ENCODE measurements at regions not wholly inside any gene's neighbourhood (a gene's known extent, or its start where the extent isn't known, plus 50 kb on each side); places are given as distances from the start of the nearest gene placed in this dataset.

- no peaks in the 10 kb centered on the region for H3K4me1 Mint-ChIP-seq
- H3K27me3 Mint-ChIP-seq = no peaks in the 10 kb centered on the region
- H3K4me3 Mint-ChIP-seq = no peak overlapping the region
- H3K36me3 Mint-ChIP-seq = no peaks in the 10 kb centered on the region
- no peak for ATAC-seq
- H3K9me3 Mint-ChIP-seq = peaks cover 2% of the 10 kb centered on the region
- no peak overlapping the region for H3K27ac Mint-ChIP-seq
Measured at GRCh38 chr2:167544602-167545001, 656.3 kb downstream of the XIRP2 start.

- no peak overlapping the region for H3K4me3 Mint-ChIP-seq
- H3K27me3 Mint-ChIP-seq = no peaks in the 10 kb centered on the region
- H3K36me3 Mint-ChIP-seq = no peaks in the 10 kb centered on the region
- no peak for ATAC-seq
- H3K4me1 Mint-ChIP-seq = no peaks in the 10 kb centered on the region
- H3K9me3 Mint-ChIP-seq = peaks cover 2% of the 10 kb centered on the region
- no peak overlapping the region for H3K27ac Mint-ChIP-seq
Measured at GRCh38 chr2:167543721-167544120, 655.4 kb downstream of the XIRP2 start.

DNA sequence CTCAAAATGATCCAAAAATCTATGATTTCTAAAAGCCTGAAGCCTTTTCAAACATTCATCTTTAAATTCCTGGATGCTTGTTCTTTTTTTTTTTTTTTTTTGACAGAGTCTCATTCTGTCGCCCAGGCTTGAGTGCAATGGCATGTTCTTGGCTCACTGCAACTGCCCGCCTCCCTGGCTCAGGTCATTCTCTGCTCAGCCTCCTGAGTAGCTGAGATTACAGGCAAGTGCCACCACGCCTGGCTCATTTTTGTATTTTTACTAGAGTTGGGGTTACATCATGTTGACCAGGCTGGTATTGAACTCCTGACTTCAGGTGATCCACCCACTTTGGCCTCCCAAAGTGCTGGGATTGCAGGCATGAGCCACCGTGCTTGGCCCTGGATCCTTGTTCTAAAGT, 649.5 kb downstream of the XIRP2 start:
- Mint-ChIP-seq H3K27ac (no peak overlapping the region), H3K27me3 (peaks cover 14% of the 10 kb centered on the region), H3K4me1 (no peaks in the 10 kb centered on the region), H3K9me3 (peaks cover 3% of the 10 kb centered on the region), H3K36me3 (no peaks in the 10 kb centered on the region), H3K4me3 (no peak overlapping the region)
- ATAC-seq = no peak

DNA sequence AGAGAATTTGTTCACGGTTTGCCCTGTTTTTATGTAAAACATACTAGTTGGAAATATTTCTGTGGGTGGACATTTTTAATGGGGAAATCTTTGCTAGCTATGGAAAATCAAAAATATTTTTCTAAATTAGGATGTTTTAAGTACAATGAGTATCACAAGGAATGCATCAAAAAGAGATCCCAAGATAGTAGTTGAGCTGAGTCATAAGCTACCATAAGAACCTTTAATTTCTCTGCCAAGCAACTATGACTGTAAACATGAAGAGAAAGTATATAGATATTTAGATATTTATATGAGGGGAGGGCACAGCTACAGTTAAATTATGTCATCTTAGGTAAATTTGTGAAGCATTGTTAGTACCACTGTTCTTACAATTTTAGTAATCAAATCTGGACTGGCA, 646.2 kb downstream of the XIRP2 start:
- H3K4me3 Mint-ChIP-seq = no peak overlapping the region
- peaks cover 14% of the 10 kb centered on the region for H3K27me3 Mint-ChIP-seq
- H3K9me3 Mint-ChIP-seq = peaks cover 10% of the 10 kb centered on the region
- ATAC-seq = no peak
- H3K36me3 Mint-ChIP-seq = no peaks in the 10 kb centered on the region
- no peaks in the 10 kb centered on the region for H3K4me1 Mint-ChIP-seq
- no peak overlapping the region for H3K27ac Mint-ChIP-seq

DNA sequence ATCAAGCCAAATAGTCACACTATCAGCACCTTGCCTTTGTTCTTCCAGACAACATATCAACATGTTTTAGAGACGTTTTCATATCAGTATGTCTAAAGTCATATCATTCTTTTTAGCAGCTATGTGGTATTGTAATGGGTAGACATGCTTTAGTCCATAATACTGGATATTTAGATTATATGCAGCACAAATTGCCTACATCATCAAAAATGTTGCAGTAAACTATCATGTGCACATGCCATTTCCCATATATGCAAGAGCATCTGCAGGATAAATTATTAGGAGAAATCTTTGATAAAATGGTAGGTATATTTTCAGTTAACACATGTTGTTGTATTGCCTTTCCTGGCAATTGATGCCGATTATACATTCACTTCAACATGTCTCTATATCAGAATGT, 636.5 kb downstream of the XIRP2 start:
- H3K36me3 Mint-ChIP-seq = no peaks in the 10 kb centered on the region
- no peak overlapping the region for H3K27ac Mint-ChIP-seq
- H3K9me3 Mint-ChIP-seq = peaks cover 2% of the 10 kb centered on the region
- no peaks in the 10 kb centered on the region for H3K4me1 Mint-ChIP-seq
- ATAC-seq = no peak
- no peaks in the 10 kb centered on the region for H3K27me3 Mint-ChIP-seq
- H3K4me3 Mint-ChIP-seq = no peak overlapping the region

GRCh38 chr2:167510071-167510759, 621.9 kb downstream of the XIRP2 start:
- ATAC-seq = no peak
- Mint-ChIP-seq H3K4me1 (no peaks in the 10 kb centered on the region), H3K9me3 (no peaks in the 10 kb centered on the region), H3K4me3 (no peak overlapping the region), H3K27me3 (no peaks in the 10 kb centered on the region), H3K36me3 (no peaks in the 10 kb centered on the region), H3K27ac (no peak overlapping the region)

- no peaks in the 10 kb centered on the region for H3K36me3 Mint-ChIP-seq
- no peaks in the 10 kb centered on the region for H3K4me1 Mint-ChIP-seq
- no peak for ATAC-seq
- no peak overlapping the region for H3K4me3 Mint-ChIP-seq
- no peaks in the 10 kb centered on the region for H3K27me3 Mint-ChIP-seq
- no peaks in the 10 kb centered on the region for H3K9me3 Mint-ChIP-seq
- H3K27ac Mint-ChIP-seq = no peak overlapping the region
Measured at GRCh38 chr2:167509586-167509985, 621.3 kb downstream of the XIRP2 start.

GRCh38 chr2:167508709-167509108, 620.4 kb downstream of the XIRP2 start:
- H3K27me3 Mint-ChIP-seq = no peaks in the 10 kb centered on the region
- no peaks in the 10 kb centered on the region for H3K36me3 Mint-ChIP-seq
- no peak for ATAC-seq
- no peak overlapping the region for H3K27ac Mint-ChIP-seq
- H3K9me3 Mint-ChIP-seq = no peaks in the 10 kb centered on the region
- H3K4me1 Mint-ChIP-seq = no peaks in the 10 kb centered on the region
- no peak overlapping the region for H3K4me3 Mint-ChIP-seq

GRCh38 chr2:167506395-167506794, 618.1 kb downstream of the XIRP2 start:
- Mint-ChIP-seq H3K36me3 (no peaks in the 10 kb centered on the region), H3K27me3 (no peaks in the 10 kb centered on the region), H3K4me1 (no peaks in the 10 kb centered on the region), H3K27ac (no peak overlapping the region), H3K4me3 (no peak overlapping the region), H3K9me3 (no peaks in the 10 kb centered on the region)
- ATAC-seq = no peak

DNA sequence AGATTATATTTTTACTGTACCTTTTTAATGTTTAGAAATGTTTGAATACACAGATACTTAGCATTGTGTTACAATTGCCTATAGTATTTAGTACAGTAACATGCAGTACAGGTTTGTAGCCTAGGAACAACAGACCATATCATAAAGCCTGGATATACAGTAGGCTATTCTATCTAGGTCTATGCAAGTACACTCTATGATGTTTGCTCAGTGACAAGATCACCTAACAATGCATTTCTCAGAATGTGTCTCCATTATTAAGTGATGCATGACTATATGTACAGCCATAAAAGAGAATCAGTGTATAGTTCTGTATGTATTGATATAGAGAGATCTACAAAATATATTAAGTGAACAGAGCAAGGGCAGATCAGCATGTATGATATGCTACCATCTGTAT, 616.4 kb downstream of the XIRP2 start:
- Mint-ChIP-seq H3K4me1 (no peaks in the 10 kb centered on the region), H3K27ac (no peak overlapping the region), H3K9me3 (no peaks in the 10 kb centered on the region), H3K36me3 (no peaks in the 10 kb centered on the region), H3K27me3 (no peaks in the 10 kb centered on the region), H3K4me3 (no peak overlapping the region)
- ATAC-seq = no peak

DNA sequence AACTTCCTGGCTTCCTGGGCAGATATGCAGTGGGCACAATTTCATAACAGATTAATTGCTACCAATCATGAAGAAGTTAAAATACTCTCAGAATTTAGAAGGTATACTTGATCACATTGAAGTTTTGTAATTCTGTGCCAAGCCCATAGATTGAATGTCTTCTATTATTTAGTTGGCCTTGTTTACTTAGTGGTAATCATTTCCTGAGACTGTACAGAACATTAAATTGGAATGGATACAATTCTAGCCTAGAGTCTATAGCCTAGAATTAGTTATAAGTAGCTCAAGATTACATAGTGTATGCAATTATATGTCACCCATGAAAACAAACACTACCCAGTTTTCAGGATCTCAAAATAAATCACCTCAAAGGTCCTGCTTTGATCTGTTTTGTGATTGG, 615.8 kb downstream of the XIRP2 start:
- no peak for ATAC-seq
- Mint-ChIP-seq H3K27me3 (no peaks in the 10 kb centered on the region), H3K4me3 (no peak overlapping the region), H3K9me3 (no peaks in the 10 kb centered on the region), H3K27ac (no peak overlapping the region), H3K4me1 (no peaks in the 10 kb centered on the region), H3K36me3 (no peaks in the 10 kb centered on the region)

DNA sequence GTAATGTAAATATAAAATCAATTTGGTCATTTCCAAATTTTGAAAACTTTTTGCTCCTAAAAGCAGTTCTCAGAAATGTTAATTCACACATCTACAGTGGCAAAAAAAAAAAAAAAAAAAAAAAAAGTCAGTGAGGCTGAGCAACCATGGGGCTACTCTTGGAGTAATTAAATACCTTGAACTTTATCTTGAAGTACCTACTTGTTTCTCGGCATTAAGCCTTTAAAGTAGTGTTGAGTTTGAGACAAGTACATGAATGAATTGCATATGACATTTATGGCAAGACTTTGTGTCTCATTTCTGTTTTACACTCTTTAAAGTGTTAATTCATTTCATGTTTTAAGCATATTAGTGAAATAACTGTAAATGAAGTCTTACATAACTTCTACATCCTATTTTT, 613.3 kb downstream of the XIRP2 start:
- Mint-ChIP-seq H3K27me3 (no peaks in the 10 kb centered on the region), H3K9me3 (no peaks in the 10 kb centered on the region), H3K4me3 (no peak overlapping the region), H3K4me1 (no peaks in the 10 kb centered on the region), H3K36me3 (no peaks in the 10 kb centered on the region), H3K27ac (no peak overlapping the region)
- no peak for ATAC-seq

DNA sequence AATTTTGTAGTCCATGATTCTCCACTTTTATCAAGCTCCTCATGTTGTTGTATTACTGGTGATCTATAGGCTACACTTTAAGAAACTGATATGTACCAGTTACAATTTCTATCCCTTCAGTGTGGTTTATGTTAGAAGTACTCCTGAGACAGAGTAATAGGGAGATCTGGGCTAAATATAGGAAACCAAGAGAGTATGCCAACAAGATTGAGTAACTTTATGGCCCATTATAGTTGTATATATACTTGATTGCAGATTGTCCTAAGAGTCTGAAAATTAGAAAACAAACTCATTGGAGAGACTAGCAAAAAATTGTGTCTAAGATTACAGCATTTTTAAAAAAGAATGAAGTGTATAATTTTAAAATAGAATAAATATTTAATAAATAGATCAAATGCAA, 605.6 kb downstream of the XIRP2 start:
- no peak for ATAC-seq
- Mint-ChIP-seq H3K27ac (no peak overlapping the region), H3K4me3 (no peak overlapping the region), H3K4me1 (no peaks in the 10 kb centered on the region), H3K36me3 (no peaks in the 10 kb centered on the region), H3K9me3 (no peaks in the 10 kb centered on the region), H3K27me3 (no peaks in the 10 kb centered on the region)

- Mint-ChIP-seq H3K36me3 (no peaks in the 10 kb centered on the region), H3K27ac (no peak overlapping the region), H3K27me3 (no peaks in the 10 kb centered on the region), H3K9me3 (no peaks in the 10 kb centered on the region), H3K4me1 (no peaks in the 10 kb centered on the region), H3K4me3 (no peak overlapping the region)
- ATAC-seq = no peak
Measured at GRCh38 chr2:167492486-167492885, 604.2 kb downstream of the XIRP2 start.

DNA sequence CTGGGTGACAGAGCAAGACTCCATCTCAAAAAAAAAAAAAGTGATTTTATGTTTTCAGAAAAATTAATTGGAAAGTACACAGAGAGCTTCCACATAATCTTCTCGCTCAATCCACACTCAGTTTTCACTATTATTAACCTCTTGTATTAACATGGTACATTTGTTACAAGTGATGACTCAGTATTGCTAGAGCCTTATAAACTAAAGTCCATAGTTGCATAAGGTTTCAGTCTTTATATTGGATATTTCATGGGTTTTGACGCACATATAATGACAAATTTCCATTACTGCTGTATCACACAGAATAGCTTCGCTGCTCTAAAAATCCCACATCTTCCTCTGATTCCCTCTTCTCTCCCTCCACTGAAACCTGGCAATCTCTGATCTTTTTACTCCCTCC, 603.5 kb downstream of the XIRP2 start:
- Mint-ChIP-seq H3K4me1 (no peaks in the 10 kb centered on the region), H3K9me3 (no peaks in the 10 kb centered on the region), H3K27ac (no peak overlapping the region), H3K4me3 (no peak overlapping the region), H3K36me3 (no peaks in the 10 kb centered on the region), H3K27me3 (no peaks in the 10 kb centered on the region)
- no peak for ATAC-seq

GRCh38 chr2:167490455-167490854, 602.2 kb downstream of the XIRP2 start:
- H3K9me3 Mint-ChIP-seq = peaks cover 3% of the 10 kb centered on the region
- H3K4me3 Mint-ChIP-seq = no peak overlapping the region
- H3K27me3 Mint-ChIP-seq = no peaks in the 10 kb centered on the region
- no peaks in the 10 kb centered on the region for H3K4me1 Mint-ChIP-seq
- ATAC-seq = no peak
- H3K27ac Mint-ChIP-seq = no peak overlapping the region
- H3K36me3 Mint-ChIP-seq = no peaks in the 10 kb centered on the region

DNA sequence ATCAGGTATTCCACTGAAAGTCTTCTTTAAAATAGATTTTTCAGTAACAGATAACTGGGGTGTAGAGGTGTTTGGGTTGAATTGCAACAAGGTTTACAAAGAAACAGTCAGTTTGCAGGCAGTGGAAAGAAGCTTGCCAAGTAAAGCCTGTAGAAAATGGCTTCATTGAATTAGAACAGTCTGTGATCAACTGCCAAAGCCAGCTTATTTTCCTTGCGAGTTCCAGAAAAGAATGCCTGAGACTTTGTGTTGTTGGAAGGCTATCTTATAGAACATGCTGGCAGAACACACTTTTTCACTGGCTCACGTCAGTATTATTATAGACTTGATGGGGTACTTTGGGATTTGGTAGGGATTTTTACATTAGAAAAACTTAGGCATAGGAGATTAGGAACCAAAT, 601.0 kb downstream of the XIRP2 start:
- ATAC-seq = no peak
- H3K27me3 Mint-ChIP-seq = no peaks in the 10 kb centered on the region
- no peaks in the 10 kb centered on the region for H3K4me1 Mint-ChIP-seq
- no peak overlapping the region for H3K4me3 Mint-ChIP-seq
- peaks cover 3% of the 10 kb centered on the region for H3K9me3 Mint-ChIP-seq
- H3K27ac Mint-ChIP-seq = no peak overlapping the region
- H3K36me3 Mint-ChIP-seq = no peaks in the 10 kb centered on the region
